ENCODE measurements at regions not wholly inside any gene's neighbourhood (a gene's known extent, or its start where the extent isn't known, plus 50 kb on each side); places are given as distances from the start of the nearest gene placed in this dataset.

DNA sequence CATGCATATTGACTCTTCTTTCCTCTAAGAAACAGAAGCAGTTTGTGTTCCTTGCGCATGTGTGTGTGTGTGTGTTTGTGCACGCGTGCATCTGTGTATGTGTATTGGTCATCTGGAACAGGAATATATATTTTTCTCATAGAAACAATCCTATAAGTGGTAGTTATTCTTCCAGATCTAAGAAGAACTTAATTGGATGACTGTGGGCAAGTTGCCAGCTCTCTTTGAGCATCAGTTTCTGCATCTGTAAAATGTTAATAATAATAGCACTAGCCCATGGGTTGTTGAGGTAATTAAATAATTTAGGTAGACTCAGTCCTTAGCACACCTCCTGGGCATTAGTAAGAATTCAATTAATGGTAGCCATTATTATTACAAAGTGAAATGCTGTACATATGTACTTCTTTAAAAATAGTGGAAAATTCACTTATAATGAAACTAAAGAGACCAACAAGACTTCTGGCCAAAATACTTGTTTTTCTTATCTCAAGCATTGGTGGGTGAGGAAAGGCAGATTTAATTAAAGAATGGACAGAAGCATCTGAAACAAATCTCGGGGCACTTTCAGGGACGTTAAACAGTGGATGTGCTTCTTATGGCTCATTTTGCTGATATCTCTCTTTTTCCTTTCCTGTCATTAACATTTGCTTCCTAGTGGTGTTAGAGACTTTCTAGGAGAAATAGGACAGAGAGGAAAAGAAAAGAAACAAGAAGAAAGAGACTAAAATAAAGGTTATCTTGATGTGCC, 124.9 kb upstream of the HABP2 start:
- TF ChIP-seq, protein P1, sequence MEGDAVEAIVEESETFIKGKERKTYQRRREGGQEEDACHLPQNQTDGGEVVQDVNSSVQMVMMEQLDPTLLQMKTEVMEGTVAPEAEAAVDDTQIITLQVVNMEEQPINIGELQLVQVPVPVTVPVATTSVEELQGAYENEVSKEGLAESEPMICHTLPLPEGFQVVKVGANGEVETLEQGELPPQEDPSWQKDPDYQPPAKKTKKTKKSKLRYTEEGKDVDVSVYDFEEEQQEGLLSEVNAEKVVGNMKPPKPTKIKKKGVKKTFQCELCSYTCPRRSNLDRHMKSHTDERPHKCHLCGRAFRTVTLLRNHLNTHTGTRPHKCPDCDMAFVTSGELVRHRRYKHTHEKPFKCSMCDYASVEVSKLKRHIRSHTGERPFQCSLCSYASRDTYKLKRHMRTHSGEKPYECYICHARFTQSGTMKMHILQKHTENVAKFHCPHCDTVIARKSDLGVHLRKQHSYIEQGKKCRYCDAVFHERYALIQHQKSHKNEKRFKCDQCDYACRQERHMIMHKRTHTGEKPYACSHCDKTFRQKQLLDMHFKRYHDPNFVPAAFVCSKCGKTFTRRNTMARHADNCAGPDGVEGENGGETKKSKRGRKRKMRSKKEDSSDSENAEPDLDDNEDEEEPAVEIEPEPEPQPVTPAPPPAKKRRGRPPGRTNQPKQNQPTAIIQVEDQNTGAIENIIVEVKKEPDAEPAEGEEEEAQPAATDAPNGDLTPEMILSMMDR (conservative IDR thresholded peaks at IDR 0.05; ENCODE audit: low read depth, low read length): no peak
- no peak for TF ChIP-seq EZH2 (IDR thresholded peaks at IDR 0.05; ENCODE audit: borderline replicate concordance, low read depth, low read length, poor library complexity, severe bottlenecking)
